NCI-H2196 treated with DMSO at 0.1 percent for 48 hours (cell line): ENCODE measurements at regions not wholly inside any gene's neighbourhood (a gene's known extent, or its start where the extent isn't known, plus 50 kb on each side); places are given as distances from the start of the nearest gene placed in this dataset.
"Not testable (repeated sequence)": the region's sequence is repeated elsewhere in the genome, so short reads cannot be mapped to it uniquely, and the experiment has no call there.

Experiments used
- DNase-seq: peaks from one replicate; lab custom pipeline; 2025; ENCODE audit not compliant: unreplicated experiment; lab: John Stamatoyannopoulos, UW

DNA sequence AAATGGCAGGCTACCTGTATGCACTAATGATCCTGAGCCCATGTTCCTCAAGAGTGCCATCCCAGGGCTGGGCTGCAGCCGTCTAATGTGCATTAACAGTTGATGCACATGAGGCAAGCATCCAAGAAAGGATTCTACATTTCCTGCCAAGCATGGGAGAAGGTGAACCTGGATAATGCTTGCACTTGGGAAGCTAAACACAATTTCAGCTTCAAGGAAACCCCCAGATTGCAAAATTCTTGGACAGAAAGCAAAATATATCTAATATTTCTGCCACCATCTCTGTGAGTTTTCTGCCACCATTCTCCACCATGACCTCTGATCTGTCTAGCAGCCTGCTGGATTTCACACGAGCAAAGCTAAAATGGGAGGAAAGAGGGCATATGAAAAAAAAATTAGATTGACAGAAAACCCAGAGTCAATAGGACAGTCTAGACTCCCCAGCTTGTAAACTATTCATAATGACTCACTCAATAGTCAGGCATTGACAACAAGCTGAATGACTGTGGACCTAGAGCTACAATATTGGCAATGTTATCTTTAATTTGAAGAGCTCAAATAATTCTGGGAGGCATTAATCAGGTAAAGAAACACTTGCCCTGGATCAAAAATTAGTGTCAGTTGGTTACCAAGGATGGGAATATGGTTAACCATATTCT lies 91.9 kb upstream of the BCL2L14 start:
- no peak for DNase-seq

DNA sequence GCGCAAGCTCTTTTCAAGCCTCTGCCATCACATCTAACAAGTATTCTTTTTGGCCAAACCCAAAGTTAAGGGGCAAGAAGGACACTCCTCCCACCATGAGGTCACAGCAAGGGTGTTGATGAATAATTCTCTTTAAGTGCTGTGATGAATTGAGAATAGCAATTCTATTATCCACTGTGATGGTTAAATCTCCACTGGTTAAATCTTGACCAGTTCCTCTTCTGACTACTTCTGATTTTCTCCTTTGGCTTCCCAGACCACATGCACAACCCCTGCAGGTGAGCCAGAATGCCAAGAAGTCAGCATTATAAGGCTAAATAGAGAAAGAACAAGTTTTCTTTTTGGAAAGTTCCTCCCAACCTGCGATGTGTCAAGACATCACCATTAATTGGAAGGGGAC lies 90.6 kb upstream of the BCL2L14 start:
- no peak for DNase-seq

DNA sequence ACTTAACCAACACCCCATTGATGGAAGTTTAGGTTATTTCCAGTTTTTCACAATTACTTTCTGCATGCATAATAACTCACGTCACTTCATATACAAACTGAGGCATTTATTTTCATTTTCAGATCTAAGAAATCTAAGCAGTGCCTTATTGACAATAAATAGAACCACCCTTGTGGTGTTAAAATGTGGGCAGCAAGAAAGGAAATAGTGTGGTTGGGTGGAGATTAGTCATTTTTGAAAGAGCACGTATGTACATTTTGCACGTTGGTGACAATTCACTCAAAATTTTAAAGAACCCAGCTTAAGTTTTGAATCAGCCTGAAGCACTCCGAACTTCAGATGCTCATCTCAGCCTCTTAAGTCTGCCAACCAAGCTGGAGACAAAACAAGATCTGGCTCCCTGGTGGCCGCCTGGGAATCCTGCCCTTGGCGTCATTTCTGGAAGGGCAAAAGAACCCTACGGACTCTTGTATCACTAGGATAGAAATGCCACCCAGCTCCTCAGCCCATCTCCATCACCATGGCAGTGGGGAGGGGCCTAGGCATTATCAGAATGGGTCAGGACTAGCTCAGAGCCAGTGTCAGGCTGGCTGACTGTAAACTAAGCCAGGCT lies 89.5 kb upstream of the BCL2L14 start:
- DNase-seq: no peak

DNA sequence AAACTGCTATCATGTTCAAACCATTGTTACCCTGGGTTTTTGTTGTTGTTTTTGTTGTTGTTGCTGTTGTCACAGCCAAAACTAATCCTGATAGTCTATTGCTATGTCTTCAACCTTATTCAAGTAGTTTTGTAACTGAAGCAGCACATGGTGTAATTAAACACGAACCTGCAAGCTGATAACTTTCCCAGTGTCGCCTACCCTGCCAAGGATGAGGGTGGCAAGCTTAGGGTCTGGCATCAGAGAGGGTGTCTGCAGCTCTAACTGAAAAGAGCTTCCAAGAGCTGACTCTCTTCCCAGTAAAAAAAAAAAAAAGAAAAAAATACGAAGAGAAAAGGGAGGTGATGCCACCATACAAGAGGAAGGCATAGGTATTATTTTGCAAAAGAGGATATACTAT lies 86.3 kb upstream of the BCL2L14 start:
- DNase-seq: no peak

- no peak for DNase-seq
Measured at GRCh38 chr12:11986165-11986564, 84.6 kb upstream of the BCL2L14 start.

DNA sequence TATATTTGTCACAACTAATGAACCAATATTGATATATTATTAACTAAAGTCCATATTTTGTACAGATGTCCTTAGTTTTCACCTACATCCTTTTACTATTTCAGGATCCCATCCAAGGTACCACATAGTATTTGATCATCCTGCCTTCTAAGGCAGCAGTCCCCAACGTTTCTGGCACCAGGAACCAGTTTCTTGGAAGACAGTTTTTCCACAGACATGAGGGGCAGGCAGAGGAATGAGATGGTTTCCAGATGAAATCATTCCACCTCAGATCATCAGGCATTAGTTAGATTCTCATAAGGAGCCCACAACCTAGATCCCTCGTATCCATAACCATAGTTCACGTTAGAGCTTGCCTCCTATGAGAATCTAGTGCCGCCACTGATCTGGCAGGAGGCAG lies 82.8 kb upstream of the BCL2L14 start:
- no peak for DNase-seq

- DNase-seq: no peak
Measured at GRCh38 chr12:11991604-11992003, 79.1 kb upstream of the BCL2L14 start.

GRCh38 chr12:11992515-11992914 lies 78.2 kb upstream of the BCL2L14 start:
- DNase-seq: no peak

- not testable (repeated sequence) for DNase-seq
Measured at GRCh38 chr12:11998307-11998943, 72.3 kb upstream of the BCL2L14 start.

DNA sequence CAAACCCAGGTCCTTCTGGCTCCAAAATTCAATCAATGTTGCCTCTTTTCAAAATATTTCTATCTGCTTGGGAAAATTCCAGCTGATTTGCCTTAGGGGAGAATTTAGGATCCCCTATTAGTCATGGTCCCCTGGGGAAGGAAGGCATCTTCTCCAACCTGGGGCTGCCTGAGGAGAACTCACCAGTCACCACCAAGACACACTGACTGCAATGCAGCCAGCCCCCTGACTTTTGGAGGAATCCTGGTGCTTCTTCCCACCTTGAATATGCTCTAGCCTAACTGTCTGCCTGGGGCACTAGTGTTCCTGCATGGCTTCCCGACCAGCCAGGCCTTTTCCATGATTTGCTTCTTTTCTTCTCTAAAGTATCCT lies 71.8 kb upstream of the BCL2L14 start:
- DNase-seq: no peak

GRCh38 chr12:12003609-12004008 lies 67.1 kb upstream of the BCL2L14 start:
- no peak for DNase-seq

- no peak for DNase-seq
Measured at GRCh38 chr12:12004524-12004923, 66.2 kb upstream of the BCL2L14 start.

- no peak for DNase-seq
Measured at GRCh38 chr12:12007001-12007712, 63.6 kb upstream of the BCL2L14 start.

GRCh38 chr12:12007713-12008231 lies 63.0 kb upstream of the BCL2L14 start:
- no peak for DNase-seq

DNA sequence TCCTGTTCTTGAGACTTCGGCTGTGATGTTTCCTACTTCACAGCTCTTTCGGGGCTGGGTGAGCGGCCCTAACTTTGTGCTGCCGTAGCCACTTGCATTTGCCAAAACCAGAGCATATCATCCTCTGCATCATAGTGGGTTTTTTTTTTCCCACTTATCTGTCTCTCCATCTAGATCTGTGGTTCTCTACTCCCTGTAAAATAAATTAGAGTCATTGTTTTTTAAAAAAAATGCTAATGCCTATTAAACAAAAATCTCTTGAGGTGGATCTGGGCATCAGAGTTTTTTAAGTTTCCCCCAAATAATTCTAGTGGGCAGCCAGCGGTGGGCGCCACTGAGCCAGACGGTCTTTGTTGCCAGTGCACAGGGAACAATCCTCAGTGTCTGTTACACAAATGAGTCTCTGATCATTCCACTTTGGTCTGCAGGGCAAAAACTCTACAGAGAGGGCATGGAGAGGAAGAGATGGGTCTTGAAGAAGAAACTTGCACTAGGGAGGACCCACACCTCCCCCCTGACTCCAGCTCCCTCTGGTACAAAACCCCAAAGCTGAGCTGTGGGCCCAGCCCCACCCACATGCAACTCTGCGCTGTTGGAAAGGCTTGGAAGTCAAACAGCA lies 62.4 kb upstream of the BCL2L14 start:
- DNase-seq: no peak

GRCh38 chr12:12008931-12009611 lies 61.7 kb upstream of the BCL2L14 start:
- DNase-seq: peak; percentile 97

DNA sequence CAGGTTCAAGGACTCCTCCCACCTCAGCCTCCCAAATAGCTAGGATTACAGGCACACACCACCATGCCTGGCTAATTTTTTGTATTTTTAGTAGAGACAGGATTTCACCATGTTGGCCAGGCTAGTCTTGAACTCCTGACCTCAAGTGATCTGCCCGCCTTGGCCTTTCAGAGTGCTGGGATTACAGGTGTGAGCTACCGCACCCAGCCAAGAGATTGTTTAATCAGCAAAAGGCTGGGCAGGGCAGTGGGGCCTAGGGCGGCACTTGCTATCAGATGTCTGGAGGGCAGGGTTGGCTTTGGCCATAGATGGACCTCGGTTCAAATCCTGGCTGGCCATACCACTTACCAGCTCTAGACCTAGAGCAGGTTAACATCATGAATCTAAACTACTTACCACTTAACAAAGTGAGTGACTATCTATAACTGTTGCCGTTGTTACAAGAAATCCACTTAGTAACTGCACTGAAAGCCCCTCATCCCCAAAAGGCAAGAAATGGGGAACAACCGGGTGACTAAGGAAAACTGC lies 60.9 kb upstream of the BCL2L14 start:
- not testable (repeated sequence) for DNase-seq

GRCh38 chr12:12010277-12011039 lies 60.3 kb upstream of the BCL2L14 start:
- no peak for DNase-seq

- DNase-seq: no peak
Measured at GRCh38 chr12:12011880-12012260, 58.9 kb upstream of the BCL2L14 start.
